Muscle of arm (tissue), 1 donor: ENCODE measurements at regions not wholly inside any gene's neighbourhood (a gene's known extent, or its start where the extent isn't known, plus 50 kb on each side); places are given as distances from the start of the nearest gene placed in this dataset.
"Not testable (repeated sequence)": the region's sequence is repeated elsewhere in the genome, so short reads cannot be mapped to it uniquely, and the experiment has no call there.

ENCODE experiments used
- DNase-seq: peaks from one replicate; pipeline ENCODE4 v3.0.0-alpha.2; 2013

GRCh38 chr6:55058682-55059081, 115.6 kb upstream of the HCRTR2 start:
- DNase-seq, result no peak

- DNase-seq, result no peak
These were observed 109.4 kb upstream of the HCRTR2 start for GRCh38 chr6:55064711-55065420.

- DNase-seq, result peak; percentile 25
These were observed 105.1 kb upstream of the HCRTR2 start for GRCh38 chr6:55069132-55069781.

- DNase-seq, result no peak
These were observed 92.3 kb upstream of the HCRTR2 start for GRCh38 chr6:55082021-55082420.

- DNase-seq, result not testable (repeated sequence)
These were observed 86.3 kb upstream of the HCRTR2 start for GRCh38 chr6:55088011-55088410.

- no peak for DNase-seq
These were observed 85.4 kb upstream of the HCRTR2 start for GRCh38 chr6:55088902-55089301.

GRCh38 chr6:55089325-55089724, 85.0 kb upstream of the HCRTR2 start:
- DNase-seq, result no peak

- no peak for DNase-seq
These were observed 73.6 kb upstream of the HCRTR2 start for GRCh38 chr6:55100686-55101085.

GRCh38 chr6:55101157-55101556, 73.2 kb upstream of the HCRTR2 start:
- DNase-seq, result no peak

GRCh38 chr6:55108134-55109130, 65.9 kb upstream of the HCRTR2 start:
- no peak for DNase-seq

GRCh38 chr6:55117267-55117666, 57.0 kb upstream of the HCRTR2 start:
- DNase-seq, result no peak

- not testable (repeated sequence) for DNase-seq
These were observed 50.1 kb upstream of the HCRTR2 start for GRCh38 chr6:55124241-55124640.
